DND-41 (cell line): ENCODE measurements at regions not wholly inside any gene's neighbourhood (a gene's known extent, or its start where the extent isn't known, plus 50 kb on each side); places are given as distances from the start of the nearest gene placed in this dataset.

ENCODE experiments used
- ATAC-seq: fragments of 200-7000 bp; cut with Tn5 transposase; 3 replicates; pipeline ENCODE4 v1.9.1; 2021; ENCODE audit warnings: low read depth; ENCODE audit not compliant: insufficient read depth
- DNase-seq: peaks from one replicate; pipeline ENCODE4 v3.0.0-alpha.2; 2020
- H2AFZ ChIP-seq: 2 replicates; pipeline ENCODE4 v1.6.0; 2012; ENCODE audit warnings: low read depth, low read length
- H3K27ac ChIP-seq: 2 replicates; pipeline ENCODE4 v1.5.1; 2012; ENCODE audit warnings: low read length, inconsistent platforms
- H3K27me3 ChIP-seq: fragments of 200-600 bp; sonication (generic); 2 replicates; pipeline ENCODE4 v1.6.0; 2012; ENCODE audit warnings: low read length, mild to moderate bottlenecking, inconsistent platforms; ENCODE audit not compliant: insufficient read depth, poor library complexity
- H3K36me3 ChIP-seq: 2 replicates; pipeline ENCODE4 v1.5.1; 2012; ENCODE audit warnings: low read length, inconsistent platforms; ENCODE audit not compliant: insufficient read depth
- H3K4me1 ChIP-seq: 2 replicates; pipeline ENCODE4 v1.5.1; 2012; ENCODE audit warnings: mild to moderate bottlenecking, low read length; ENCODE audit not compliant: insufficient read depth
- H3K4me2 ChIP-seq: 2 replicates; pipeline ENCODE4 v1.6.0; 2012; ENCODE audit warnings: mild to moderate bottlenecking, moderate library complexity, low read length, inconsistent platforms; ENCODE audit not compliant: insufficient read depth
- H3K4me3 ChIP-seq, 2 experiments: fragments of 200-600 bp in 1 of 2; shearing (Covaris generic) in 1 of 2; 2 replicates each; pipeline ENCODE4 v1.5.1; 2012 to 2016; ENCODE audit warnings: inconsistent platforms in 2 of 2, low read length in 2 of 2, mild to moderate bottlenecking in 2 of 2, low read depth in 1 of 2, moderate library complexity in 1 of 2
- H3K79me2 ChIP-seq: 2 replicates; pipeline ENCODE4 v1.6.0; 2012; ENCODE audit warnings: low read length, inconsistent platforms; ENCODE audit not compliant: insufficient read depth
- H3K9ac ChIP-seq: 2 replicates; pipeline ENCODE4 v1.6.0; 2012; ENCODE audit warnings: low read depth, mild to moderate bottlenecking, inconsistent platforms, low read length, moderate library complexity
- H3K9me3 ChIP-seq: 2 replicates; pipeline ENCODE4 v1.5.1; 2012; ENCODE audit warnings: low read length, moderate library complexity, mild to moderate bottlenecking, inconsistent platforms; ENCODE audit not compliant: insufficient read depth, severe bottlenecking
- H4K20me1 ChIP-seq: 2 replicates; pipeline ENCODE4 v1.6.0; 2012; ENCODE audit warnings: low read length; ENCODE audit not compliant: insufficient read depth
- CTCF ChIP-seq: IDR thresholded peaks from 2 replicates; pipeline ENCODE4 v1.5.1; 2012; ENCODE audit warnings: borderline replicate concordance, low read length, moderate library complexity, mild to moderate bottlenecking; ENCODE audit not compliant: poor library complexity, severe bottlenecking; ENCODE audit errors: extremely low read depth
- EZH2 ChIP-seq: IDR thresholded peaks from 3 replicates; pipeline ENCODE4 v1.6.1; 2012; ENCODE audit warnings: borderline replicate concordance, low read depth, mild to moderate bottlenecking, moderate library complexity, low read length, inconsistent platforms; ENCODE audit not compliant: severe bottlenecking

- Histone ChIP-seq H3K36me3 (no peaks in the 10 kb centered on the region), H3K4me3 (no peak overlapping the region), H3K27ac (no peak overlapping the region), H2AFZ (no peak overlapping the region), H4K20me1 (no peaks in the 10 kb centered on the region), H3K27me3 (peaks cover 10% of the 10 kb centered on the region), H3K4me2 (no peak overlapping the region), H3K9ac (no peak overlapping the region), H3K79me2 (no peaks in the 10 kb centered on the region), H3K9me3 (no peaks in the 10 kb centered on the region), H3K4me1 (no peaks in the 10 kb centered on the region)
- no peak for ATAC-seq
- DNase-seq = no peak
- TF ChIP-seq EZH2 (no peak), CTCF (no peak)
Measured at GRCh38 chr10:78983608-78984007, 85.2 kb upstream of the ZMIZ1 start.

- H2AFZ ChIP-seq = no peak overlapping the region
- H3K4me3 ChIP-seq = no peak overlapping the region
- DNase-seq (no peak), ATAC-seq (no peak)
- no peaks in the 10 kb centered on the region for H3K79me2 ChIP-seq
- no peak for TF ChIP-seq EZH2
- no peak for TF ChIP-seq CTCF
- no peaks in the 10 kb centered on the region for H3K36me3 ChIP-seq
- H3K4me1 ChIP-seq = no peaks in the 10 kb centered on the region
- H3K9me3 ChIP-seq = no peaks in the 10 kb centered on the region
- peaks cover 10% of the 10 kb centered on the region for H3K27me3 ChIP-seq
- no peak overlapping the region for H3K27ac ChIP-seq
- H3K4me2 ChIP-seq = no peak overlapping the region
- no peak overlapping the region for H3K9ac ChIP-seq
- no peaks in the 10 kb centered on the region for H4K20me1 ChIP-seq
Measured at GRCh38 chr10:78985973-78986818, 82.6 kb upstream of the ZMIZ1 start.

GRCh38 chr10:78991187-78991586 is 77.6 kb upstream of the ZMIZ1 start:
- TF ChIP-seq EZH2 (no peak), CTCF (no peak)
- peaks cover 2% of the 10 kb centered on the region for H3K27me3 ChIP-seq
- H3K79me2 ChIP-seq = no peaks in the 10 kb centered on the region
- no peak overlapping the region for H3K9ac ChIP-seq
- H3K4me1 ChIP-seq = no peaks in the 10 kb centered on the region
- H3K27ac ChIP-seq = no peak overlapping the region
- DNase-seq (no peak), ATAC-seq (no peak)
- H3K9me3 ChIP-seq = no peaks in the 10 kb centered on the region
- H3K4me2 ChIP-seq = no peak overlapping the region
- H2AFZ ChIP-seq = no peak overlapping the region
- H4K20me1 ChIP-seq = no peaks in the 10 kb centered on the region
- no peaks in the 10 kb centered on the region for H3K36me3 ChIP-seq
- H3K4me3 ChIP-seq = no peak overlapping the region
